Fibroblast of skin of right biceps (primary cell): ENCODE measurements at regions not wholly inside any gene's neighbourhood (a gene's known extent, or its start where the extent isn't known, plus 50 kb on each side); places are given as distances from the start of the nearest gene placed in this dataset.

Experiments
- DNase-seq: peaks from one replicate; pipeline ENCODE4 v3.0.0-alpha.2; 2013

DNA sequence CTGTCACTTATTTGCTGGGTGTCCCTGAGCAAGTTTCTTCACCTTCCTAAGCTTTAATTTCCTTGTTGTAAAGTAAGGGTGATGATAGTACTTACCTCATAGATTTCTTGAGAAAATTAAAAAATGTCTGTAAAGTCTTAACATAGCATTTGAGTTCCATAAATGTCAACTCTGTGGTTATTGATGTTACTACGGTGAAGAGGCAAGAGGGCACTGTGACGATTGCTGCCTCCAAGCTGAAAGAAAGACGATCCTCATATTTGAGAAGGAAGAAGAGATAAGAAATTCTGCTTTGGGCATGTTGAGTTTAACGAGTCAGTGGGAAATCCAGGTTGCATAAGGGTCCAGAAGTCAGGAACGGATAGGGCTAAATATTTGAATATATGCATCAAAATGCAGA lies 240.8 kb upstream of the ZPLD1 start:
- no peak for DNase-seq

DNA sequence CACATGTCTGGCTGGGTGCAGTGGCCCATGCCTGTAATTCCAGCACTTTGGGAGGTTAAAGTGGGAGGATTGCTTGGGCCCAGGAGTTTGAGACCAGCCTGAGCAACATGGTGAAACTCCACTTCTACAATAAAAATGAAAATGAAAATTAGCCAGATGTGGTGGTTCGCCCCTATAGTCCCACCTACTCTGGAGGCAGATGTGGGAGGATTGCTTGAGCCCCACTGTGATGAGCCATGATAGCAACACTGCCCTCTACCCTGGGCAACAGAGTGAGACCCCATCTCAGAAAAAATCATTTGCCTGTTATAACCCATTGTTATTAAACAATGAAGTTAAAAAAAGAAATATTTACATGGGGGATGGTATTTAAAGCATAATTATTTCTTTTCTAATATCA lies 240.1 kb upstream of the ZPLD1 start:
- no peak for DNase-seq

DNA sequence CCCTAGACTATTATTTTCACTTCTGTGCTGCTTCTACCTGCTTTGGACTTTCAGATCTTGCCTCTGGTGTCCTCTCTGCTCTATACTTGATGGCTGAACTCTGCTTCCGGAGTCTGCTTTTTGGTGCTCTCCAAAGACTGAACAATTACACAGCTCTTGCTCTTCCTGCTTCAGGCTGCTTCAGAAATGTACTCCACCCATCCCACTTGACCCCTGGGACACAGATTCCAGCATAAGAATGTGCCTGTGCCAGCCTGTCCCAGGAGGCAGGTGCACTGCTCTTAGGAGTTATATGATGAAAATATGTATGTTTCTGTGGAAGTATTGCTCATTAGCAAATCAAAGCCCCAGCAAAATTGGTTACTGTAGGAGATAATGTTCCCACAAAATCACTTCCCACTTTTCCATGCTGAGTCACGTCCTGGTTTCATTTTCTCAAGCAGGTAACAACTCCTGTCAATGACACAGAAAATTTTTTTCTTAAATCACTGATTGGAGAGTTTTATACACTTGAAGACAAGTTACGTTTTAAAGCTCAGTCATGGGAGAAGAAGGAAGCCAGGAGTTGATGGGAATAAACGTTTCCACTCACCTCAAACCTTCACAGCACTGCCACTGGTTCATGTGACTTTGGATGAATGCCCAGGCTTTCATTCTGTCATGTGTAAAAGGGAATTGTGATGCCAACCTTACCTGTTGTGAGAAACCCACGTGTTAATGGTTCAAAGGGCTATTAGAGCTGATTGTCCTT lies 239.4 kb upstream of the ZPLD1 start:
- no peak for DNase-seq

DNA sequence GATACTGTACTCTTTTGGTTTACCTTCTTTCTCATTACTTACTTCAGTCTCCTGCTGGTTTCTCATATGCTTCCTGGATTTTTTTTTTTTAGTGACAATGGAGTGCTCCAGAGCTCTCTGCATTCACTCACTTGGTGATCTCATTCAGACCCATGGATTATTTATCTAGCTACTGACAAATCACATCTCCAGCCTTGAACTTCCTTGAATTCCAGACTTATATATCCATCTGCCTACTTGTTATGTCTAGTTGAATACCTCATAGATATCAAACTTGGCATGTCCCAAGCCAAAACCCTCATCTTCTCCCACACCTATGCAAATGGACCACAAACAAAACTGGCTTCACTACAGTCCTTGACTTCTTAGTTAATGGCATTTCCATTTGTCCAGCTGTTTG lies 234.7 kb upstream of the ZPLD1 start:
- DNase-seq = peak; percentile 67

DNA sequence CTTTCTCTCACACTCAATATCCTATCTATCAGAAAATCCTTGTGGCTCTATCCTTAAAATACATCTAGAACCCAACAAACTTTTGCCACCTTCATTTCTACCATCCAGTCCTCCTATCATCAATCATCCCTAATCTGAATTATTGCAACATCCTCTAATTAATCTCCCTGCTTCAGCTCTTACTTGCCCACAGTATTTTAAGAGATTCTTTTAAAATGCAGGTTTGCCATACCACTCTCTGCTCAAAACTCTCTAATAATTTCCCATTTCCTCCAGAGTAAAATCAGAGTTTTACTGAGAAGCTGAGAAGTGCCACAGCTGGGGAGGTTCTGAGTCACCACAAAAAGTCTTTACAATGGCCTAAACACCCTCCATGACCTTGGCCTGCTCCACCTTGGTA lies 234.3 kb upstream of the ZPLD1 start:
- no peak for DNase-seq

DNA sequence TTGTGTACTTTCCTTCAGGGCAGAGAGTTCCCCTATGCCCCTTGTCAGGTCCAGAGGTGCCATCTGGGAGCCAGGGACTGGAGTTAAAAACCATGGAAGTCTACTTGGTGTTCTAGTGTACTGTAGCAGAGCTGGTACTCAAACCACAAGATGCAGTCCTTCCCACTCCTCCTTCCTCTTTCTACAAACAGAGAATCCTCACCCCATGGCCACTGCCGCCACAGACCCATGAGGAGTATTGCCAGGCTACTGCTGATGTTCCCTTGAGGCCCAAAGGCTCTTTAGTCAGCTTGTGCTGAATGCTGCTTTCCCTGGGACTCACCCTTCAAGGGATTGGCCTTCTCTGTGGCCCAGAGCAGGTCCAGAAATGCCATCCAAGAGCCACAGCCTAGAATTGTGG lies 229.2 kb upstream of the ZPLD1 start:
- DNase-seq = no peak

DNA sequence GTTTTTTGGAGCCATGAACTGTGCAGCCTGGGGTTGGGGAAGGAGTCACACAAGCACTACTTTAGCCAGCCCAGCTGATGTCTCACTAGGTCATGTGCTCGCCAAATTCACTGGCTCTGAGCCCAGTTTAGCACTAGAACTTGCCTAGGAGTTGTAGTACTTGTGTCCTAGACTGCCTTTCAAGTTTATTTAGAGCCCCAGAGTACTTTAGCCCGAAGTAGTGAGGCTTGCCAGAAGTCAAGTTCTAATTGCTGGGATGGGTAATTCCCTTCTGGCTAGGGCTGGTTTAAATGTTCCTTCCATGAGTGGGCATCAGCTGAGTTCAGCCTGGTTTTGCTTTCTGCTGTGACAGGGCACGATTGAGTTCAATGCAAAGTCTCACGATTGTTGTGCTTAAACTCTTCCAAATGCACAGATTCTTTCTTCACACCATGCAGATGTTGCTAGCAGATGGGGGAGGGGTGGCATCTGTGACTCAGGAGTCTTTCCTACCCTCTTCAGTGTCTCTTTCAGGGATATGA lies 228.2 kb upstream of the ZPLD1 start:
- DNase-seq = peak; percentile 80

DNA sequence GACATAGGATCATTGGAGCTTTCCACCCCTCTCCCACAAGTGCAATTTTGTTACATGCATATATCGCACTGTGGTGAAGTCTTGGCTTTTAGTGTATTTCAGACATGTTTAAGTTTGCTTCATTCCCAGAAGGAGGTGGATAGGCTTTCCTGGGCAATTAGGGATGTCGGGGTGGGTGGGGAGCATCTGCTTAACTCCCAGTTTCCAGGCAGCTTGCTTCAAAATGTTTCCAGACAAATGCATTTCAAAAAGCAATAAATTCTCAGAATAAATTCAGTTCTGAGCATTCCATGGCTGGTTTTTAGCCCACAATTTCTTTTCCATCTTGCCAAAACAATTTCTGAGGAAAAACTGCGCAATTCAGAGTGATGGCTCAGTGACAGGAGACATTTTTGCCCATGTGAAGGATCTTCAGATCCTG lies 227.7 kb upstream of the ZPLD1 start:
- DNase-seq = peak; percentile 80

DNA sequence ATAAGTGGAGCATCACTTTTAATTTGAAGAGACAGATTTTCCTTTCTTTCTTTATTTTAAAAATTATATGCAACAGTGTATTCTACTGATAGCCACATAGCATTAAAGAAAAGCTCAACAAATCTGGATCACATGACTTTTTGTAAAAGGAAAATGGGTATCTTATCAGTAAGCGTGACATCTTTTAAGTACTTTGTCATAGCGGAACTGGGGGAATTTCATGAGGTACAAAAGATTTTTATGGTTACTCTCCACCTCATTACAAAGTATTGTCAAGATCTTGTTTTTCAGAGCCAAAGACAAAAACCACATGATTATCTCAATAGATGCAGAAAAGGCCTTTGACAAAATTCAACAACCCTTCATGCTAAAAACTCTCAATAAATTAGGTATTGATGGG lies 219.6 kb upstream of the ZPLD1 start:
- DNase-seq = no peak

DNA sequence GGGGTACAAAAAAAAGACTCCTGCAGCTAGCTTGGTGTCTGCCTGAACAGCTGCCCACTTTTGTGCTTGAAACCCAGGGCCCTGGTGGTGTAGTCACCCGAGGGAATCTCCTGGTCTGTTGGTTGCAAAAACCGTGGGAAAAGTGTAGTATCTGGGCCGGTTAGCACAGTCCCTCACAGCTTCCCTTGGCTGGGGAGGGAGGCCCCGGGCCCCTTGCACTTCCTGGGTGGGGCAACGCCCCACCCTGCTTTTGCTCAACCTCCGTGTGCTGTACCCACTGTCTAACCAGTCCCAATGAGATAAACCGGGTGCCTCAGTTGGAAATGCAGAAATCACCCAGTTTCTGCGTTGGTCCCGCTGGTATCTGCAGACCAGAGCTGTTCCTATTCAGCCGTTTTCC lies 211.7 kb upstream of the ZPLD1 start:
- no peak for DNase-seq

DNA sequence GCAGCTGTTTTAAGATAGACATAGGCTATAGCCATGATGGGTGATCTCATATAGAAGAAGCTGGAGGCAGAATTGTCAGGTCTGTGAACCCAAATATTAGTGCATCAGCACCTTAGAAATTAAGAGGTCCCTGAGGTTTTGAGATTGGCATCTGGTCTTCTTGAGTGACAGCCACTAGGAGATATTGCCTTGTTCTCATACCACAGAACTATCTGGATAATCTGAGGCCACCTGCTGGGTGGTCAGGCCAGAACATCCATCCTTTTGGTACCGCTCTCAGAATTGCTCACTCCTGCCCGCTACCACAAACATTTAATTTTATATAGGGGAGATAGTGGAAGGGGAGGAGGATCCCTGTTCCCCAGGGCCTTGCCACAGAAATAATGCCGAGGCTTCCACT lies 210.6 kb upstream of the ZPLD1 start:
- peak; percentile 36 for DNase-seq

DNA sequence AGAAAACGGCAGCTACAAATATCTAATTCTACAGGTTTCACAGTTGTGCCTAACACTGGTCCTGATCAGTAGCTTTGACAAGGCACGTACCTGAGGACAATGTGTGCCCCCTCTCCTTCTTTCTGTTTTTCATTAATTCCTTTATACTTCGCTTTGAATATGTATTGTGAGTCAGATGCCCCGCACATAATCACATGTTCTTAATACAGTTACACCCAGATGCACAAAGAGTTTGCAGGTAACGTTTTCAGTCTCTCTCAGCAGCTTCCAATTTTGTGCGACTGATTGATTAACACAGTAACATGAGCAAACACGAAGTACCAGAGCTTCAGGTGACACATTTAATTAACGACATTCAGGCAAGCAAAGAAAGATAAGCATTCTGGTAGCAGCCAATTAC lies 209.8 kb upstream of the ZPLD1 start:
- no peak for DNase-seq

DNA sequence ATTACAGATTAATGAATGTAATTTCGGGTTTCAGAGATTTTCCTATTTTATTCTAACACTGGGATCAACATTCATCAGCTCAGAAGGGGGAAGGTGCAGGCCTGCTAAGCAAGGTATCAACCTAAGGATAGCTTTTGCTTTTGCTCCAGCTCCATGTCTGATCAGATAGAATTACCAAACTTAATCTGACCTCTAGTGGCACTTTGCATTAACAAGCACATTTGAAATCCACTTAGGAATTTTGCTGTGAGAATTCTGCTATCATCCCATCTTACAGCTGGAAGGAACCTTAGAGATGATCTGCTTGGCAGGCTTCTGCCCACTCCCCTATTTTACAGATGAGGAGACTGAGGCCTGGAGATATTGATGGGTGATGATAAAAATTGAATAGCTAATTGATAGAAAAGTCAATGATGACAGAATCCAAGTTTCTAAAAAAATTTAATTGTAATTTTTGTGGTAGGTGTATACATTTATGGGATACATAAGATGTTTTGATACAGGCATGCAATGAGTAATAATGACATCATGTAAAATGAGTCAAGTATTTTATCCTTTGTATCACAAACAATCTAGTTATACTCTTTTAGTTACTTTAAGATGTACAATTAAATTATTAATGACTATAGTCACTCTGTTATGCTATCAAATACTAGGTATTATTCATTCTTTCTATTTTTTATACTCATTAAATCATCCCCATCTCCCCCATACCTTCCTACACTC lies 209.2 kb upstream of the ZPLD1 start:
- peak; percentile 71 for DNase-seq

DNA sequence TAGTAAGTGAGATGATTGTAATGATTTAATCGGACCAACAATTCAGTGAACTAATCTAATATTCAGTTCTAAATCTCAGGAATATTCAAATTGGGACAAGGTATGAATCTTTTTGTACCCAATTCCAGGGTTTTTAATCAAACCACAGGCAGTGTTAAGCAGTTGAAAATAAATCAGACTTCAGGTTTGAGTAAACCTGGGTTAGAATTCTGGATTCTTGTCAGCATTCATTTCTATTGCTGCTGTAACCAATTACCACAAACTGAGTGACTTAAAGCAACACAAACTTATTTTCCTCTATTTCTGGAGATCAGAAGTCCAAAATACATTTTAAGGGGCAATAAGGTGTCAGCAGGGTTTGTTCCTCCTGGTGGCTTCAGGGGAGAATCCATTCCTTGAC lies 208.4 kb upstream of the ZPLD1 start:
- no peak for DNase-seq

DNA sequence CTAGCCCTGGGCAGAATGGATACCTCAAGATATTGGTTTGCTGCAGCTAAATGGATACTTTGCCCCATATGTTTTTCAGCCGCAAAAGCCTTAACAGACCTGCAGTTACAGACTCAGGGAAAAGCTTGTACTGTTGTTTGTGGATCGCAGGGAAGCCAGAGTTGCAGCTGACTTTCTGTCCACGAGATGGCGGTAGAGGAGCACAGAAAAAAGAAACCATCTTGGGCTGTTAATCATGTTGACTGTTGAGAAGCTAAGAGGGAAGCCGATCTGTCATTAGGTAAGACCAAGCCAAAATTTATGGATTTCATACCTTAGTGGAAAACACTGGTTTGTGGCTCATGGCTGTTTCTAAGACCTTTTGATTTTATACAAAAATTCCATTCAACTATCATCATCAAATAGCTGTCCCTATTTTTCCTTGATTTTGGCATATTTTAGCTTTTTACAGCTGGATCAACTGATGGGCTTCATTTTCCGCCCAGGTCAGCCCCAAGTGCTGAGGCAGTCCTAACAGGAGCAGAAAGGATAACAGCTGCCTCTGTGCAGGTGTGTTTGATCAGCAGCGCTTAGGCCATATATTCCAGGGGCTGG lies 205.7 kb upstream of the ZPLD1 start:
- peak; percentile 75 for DNase-seq

DNA sequence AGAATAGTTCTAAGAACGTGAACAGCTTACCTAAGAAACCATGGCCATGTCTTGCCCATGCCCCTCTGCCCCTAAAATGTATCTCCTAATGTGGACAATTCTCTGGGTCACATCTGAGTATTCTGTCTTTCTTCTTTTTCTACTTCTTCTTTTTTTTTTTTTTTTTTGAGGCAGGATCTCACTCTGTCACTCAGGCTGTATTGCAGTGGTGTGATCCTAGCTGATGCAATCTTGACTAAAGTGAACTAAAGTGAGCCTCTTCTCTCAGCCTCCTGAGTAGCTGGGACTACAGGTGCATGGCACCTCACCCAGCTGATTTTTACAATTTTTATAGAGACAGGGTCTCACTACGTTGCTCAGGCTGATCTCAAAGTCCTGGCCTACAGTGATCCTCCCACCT lies 204.8 kb upstream of the ZPLD1 start:
- no peak for DNase-seq

DNA sequence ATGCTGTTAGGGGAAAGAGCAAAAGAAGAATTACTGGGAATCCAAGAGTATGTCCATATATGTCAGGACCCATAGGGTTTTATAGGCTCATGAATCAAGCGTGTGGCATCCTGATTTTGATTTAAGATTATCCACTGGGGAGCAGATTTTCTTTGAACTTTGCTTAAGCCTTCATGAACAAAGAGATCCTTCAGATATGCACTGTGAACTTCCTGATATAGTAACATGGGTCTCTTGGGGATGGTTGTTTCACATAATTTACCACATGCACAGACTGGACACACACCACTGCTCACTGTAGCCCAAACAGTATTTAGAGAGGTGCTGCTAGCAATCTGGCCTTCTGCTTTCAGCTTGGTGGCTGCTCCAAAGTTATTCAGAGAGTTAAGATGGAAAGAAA lies 200.9 kb upstream of the ZPLD1 start:
- peak; percentile 15 for DNase-seq

DNA sequence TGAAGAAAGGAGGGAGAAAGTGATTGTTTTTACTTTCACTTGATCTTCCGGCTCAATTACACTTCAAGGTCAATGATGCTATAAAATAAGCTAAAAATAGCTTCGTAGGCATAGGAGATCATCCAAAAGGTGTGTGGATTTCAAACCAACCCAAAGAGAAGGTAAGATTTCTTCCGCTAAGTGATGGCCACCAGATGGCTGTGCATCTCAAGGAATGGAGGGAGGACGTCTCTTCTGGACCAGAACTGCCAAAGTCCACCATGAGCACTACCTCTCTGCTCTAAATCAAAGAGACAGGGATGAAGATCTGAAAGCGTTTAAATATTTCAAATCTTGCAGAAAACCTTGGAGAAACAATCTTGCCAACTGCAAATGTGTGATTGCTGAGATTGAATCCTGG lies 199.1 kb upstream of the ZPLD1 start:
- no peak for DNase-seq

DNA sequence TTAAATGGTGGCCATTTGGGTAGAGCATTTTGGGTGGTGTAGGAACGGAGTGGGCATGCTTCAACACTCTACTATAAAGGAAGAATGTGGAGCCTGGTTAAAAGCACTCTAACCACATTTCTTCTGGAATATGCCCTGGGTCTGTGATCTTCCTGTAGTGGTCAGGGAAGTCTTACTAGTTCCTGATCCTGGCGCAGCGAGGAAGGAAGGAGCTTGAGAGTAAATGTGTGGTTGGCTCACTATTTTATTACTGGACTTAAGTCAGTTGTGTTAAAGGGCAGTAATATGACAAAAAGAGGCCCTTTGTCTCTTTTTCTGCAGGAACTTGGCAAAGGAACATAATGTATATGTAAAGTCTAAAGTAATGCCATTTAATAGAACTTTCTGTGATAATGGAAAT lies 197.6 kb upstream of the ZPLD1 start:
- DNase-seq = no peak

DNA sequence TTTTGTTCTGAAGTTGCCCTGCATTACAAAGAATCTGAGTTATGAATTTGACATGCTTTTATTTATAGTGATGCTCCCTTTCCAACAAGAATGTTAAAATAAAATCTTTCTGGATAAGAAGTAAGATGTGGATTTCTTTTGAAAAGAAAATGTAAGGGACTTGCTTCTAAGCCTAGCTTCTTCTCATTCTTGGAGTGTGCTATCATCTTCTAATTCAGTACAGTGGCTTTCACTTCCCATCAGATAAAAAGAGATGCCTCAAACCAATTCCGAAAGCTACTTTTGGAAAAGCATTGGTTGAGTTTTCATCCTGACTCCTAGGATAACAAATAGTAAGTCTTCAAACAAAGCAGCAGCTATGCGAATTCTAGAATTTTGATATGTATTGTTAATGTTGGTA lies 197.0 kb upstream of the ZPLD1 start:
- DNase-seq = no peak

DNA sequence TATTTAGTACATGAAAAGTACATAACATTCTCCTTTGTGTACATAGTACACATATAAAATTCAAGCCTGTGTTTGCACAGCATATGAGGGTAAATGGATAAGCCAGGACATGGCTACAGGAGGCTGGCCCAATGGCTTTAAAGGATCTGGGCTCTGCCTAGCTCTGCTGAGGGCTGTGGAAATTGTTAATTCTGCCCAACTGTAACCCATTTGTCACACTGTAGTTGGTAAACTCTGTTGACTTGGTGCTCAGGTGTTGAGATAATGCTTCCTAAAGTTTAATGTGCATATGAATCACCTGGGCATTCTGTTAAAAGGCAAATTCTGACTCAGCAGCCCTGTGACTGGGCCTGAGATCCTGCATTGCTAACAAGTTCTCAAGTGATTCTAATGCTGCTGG lies 196.5 kb upstream of the ZPLD1 start:
- no peak for DNase-seq

DNA sequence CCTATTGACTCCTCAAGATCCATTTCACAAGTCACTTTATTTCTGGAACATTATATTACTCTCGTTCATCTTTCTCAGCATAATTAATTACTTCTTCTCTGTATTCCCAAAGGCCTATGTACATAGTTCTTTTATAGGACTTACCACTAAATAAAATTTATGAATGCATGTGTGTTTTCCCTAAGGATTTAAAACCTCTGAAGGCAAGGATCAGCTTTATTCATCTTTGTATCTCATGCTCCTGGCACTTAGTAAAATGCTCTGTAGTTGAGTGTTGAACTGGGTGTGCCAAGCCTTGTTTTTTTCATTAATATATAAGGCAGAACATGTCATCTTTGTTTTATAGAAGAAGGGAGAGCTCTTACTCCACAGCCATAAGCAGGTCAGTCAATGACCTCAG lies 194.1 kb upstream of the ZPLD1 start:
- no peak for DNase-seq

DNA sequence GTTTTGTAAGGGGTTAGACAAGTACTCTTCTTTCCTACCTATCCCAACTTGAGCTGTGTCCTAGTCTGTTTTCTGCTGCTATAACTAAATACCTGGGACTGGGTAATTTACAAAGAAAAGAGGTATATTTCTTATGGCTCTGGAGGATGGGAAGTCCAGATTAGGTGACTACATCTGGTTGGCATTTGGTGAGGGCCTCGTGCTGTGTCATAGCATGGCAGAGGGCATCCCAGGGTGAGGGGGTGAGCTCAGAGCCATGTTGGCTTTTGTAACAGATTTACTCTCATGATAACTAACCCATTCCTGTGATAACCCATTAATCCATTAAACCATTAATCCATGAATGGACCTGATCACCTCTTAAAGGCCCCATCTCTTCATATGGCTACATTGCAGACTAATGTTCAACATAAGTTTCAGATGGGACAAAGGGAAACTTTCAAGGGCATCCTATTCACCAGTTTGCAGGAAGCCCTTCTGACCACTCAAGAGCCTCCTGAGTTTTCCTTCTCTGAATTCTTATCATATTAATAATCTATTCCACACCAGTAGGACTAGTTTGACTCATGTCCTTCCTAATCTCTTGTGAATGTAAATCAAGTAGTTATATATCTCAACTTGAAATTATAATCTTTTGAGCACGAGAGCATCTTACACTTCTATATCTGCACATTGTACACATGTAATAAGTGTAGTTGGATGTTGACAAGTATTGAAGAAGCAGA lies 185.7 kb upstream of the ZPLD1 start:
- no peak for DNase-seq

DNA sequence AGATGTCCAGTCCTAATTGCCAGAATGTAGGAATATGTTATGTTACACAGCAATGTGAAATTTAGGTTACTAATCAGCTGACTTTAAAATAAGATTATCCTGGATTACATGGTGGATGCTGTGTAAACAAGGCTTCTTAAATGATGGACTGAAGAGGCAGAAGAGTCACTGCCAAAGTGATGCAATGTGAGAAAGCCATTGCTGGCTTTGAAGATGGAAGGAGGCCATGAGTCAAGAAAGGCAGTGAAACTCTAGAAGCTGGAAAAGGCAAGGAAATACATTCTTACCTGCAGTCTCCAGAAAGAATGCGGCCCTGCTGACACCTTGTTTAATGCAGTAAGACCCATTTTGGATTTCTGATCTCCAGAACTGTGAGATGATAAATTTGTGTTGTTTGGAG lies 179.1 kb upstream of the ZPLD1 start:
- DNase-seq = no peak
